IMR-90 (cell line): ENCODE measurements at regions not wholly inside any gene's neighbourhood (a gene's known extent, or its start where the extent isn't known, plus 50 kb on each side); places are given as distances from the start of the nearest gene placed in this dataset.

Experiments used
- ATAC-seq: fragments of 200-7000 bp; cut with Tn5 transposase; 2 replicates; pipeline ENCODE4 v1.9.1; 2020; ENCODE audit warnings: low read depth, mild to moderate bottlenecking, moderate library complexity
- BruUV-seq: library from RNA; stranded (reverse); fragments of 400-500 nt; replicated peaks from 2 replicates; lab custom pipeline; 2021; lab: Mats Ljungman, UMichigan
- CTCF ChIA-PET: fragments of 300-600 bp; formaldehyde crosslinking; extraction: SDS; loops from one replicate; lab custom pipeline; 2021; ENCODE audit warnings: antibody characterized with exemption; lab: Yijun Ruan, JAX
- POLR2A ChIA-PET: fragments of 300-600 bp; sonication (Branson Sonifier 250); formaldehyde crosslinking; loops from one replicate; lab custom pipeline; 2022; ENCODE audit warnings: antibody characterized with exemption; ENCODE audit not compliant: unreplicated experiment; lab: Charles Lee
- DNase-seq: peaks from one replicate; pipeline ENCODE4 v3.0.0; 2013
- H2AFZ ChIP-seq: replicated peaks from 2 replicates; pipeline ENCODE3; 2013; ENCODE audit warnings: low read length, mild to moderate bottlenecking; ENCODE audit not compliant: poor library complexity
- H2AK5ac ChIP-seq: 2 replicates; pipeline ENCODE4 v1.6.1; 2013; ENCODE audit warnings: low read depth, low read length, inconsistent platforms
- H2AK9ac ChIP-seq: replicated peaks from 2 replicates; pipeline ENCODE3; 2013; ENCODE audit warnings: mild to moderate bottlenecking, low read depth, low read length, moderate library complexity; ENCODE audit not compliant: poor library complexity
- H2BK120ac ChIP-seq: 2 replicates; pipeline ENCODE4 v1.6.1; 2013; ENCODE audit warnings: low read depth, low read length, inconsistent platforms
- H2BK15ac ChIP-seq: 3 replicates; pipeline ENCODE4 v1.6.1; 2013; ENCODE audit warnings: low read depth, low read length, inconsistent platforms
- H2BK20ac ChIP-seq: 2 replicates; pipeline ENCODE4 v1.6.1; 2013; ENCODE audit warnings: low read depth, mild to moderate bottlenecking, inconsistent platforms, low read length, moderate library complexity
- H2BK5ac ChIP-seq: 2 replicates; pipeline ENCODE4 v1.6.1; 2013; ENCODE audit warnings: mild to moderate bottlenecking, low read depth, low read length, inconsistent platforms; ENCODE audit not compliant: poor library complexity, severe bottlenecking
- H3K14ac ChIP-seq: replicated peaks from 2 replicates; pipeline ENCODE4 v1.6.1; 2013; ENCODE audit warnings: low read depth, low read length, inconsistent platforms
- H3K18ac ChIP-seq: 2 replicates; pipeline ENCODE4 v1.6.1; 2013; ENCODE audit warnings: low read depth, low read length, control low read depth
- H3K23ac ChIP-seq: 2 replicates; pipeline ENCODE4 v1.6.1; 2013; ENCODE audit warnings: low read depth, low read length, inconsistent platforms
- H3K27ac ChIP-seq: 2 replicates; pipeline ENCODE4 v1.5.1; 2013; ENCODE audit warnings: mild to moderate bottlenecking, control low read depth, low read length; ENCODE audit not compliant: insufficient read depth
- H3K27me3 ChIP-seq: 2 replicates; pipeline ENCODE4 v1.6.1; 2013; ENCODE audit warnings: low read length; ENCODE audit not compliant: control insufficient read depth, insufficient read depth
- H3K36me3 ChIP-seq: 2 replicates; pipeline ENCODE4 v1.6.1; 2013; ENCODE audit warnings: low read length, mixed read lengths; ENCODE audit not compliant: control insufficient read depth, insufficient read depth
- H3K4ac ChIP-seq: 2 replicates; pipeline ENCODE4 v1.6.1; 2013; ENCODE audit warnings: low read depth, low read length, inconsistent platforms
- H3K4me1 ChIP-seq: 2 replicates; pipeline ENCODE4 v1.6.1; 2013; ENCODE audit warnings: low read length, mixed read lengths; ENCODE audit not compliant: control insufficient read depth, insufficient read depth
- H3K4me2 ChIP-seq: 2 replicates; pipeline ENCODE4 v1.6.1; 2013; ENCODE audit warnings: low read depth, mild to moderate bottlenecking, control low read depth, low read length, moderate library complexity
- H3K4me3 ChIP-seq: 2 replicates; pipeline ENCODE4 v1.5.1; 2013; ENCODE audit warnings: low read depth, mild to moderate bottlenecking, control low read depth, low read length, moderate library complexity; ENCODE audit not compliant: insufficient read depth
- H3K56ac ChIP-seq: 2 replicates; pipeline ENCODE4 v1.6.1; 2013; ENCODE audit warnings: low read length, inconsistent platforms; ENCODE audit not compliant: insufficient read depth; ENCODE audit errors: extremely low read depth
- H3K79me1 ChIP-seq, 2 experiments: 2 replicates each; pipeline ENCODE4 v1.6.1; 2013; ENCODE audit warnings: low read length in 2 of 2, inconsistent platforms in 1 of 2, low read depth in 1 of 2
- H3K9ac ChIP-seq: 2 replicates; pipeline ENCODE4 v1.6.1; 2013; ENCODE audit warnings: low read depth, low read length, control low read depth
- H3K9me1 ChIP-seq: 2 replicates; pipeline ENCODE4 v1.6.1; 2013; ENCODE audit warnings: low read length, inconsistent platforms; ENCODE audit not compliant: insufficient read depth
- H3K9me3 ChIP-seq: 2 replicates; pipeline ENCODE4 v1.6.1; 2013; ENCODE audit warnings: low read length; ENCODE audit not compliant: control insufficient read depth, insufficient read depth
- H4K20me1 ChIP-seq: 2 replicates; pipeline ENCODE4 v1.6.1; 2013; ENCODE audit warnings: low read length, inconsistent platforms; ENCODE audit not compliant: insufficient read depth
- H4K5ac ChIP-seq: 2 replicates; pipeline ENCODE4 v1.6.1; 2013; ENCODE audit warnings: mild to moderate bottlenecking, low read depth, low read length, control low read depth
- H4K8ac ChIP-seq, 2 experiments: 2 replicates each; pipeline ENCODE4 v1.6.1; 2013; ENCODE audit warnings: low read depth in 2 of 2, low read length in 2 of 2, control low read depth in 1 of 2, inconsistent platforms in 1 of 2
- H4K91ac ChIP-seq: 2 replicates; pipeline ENCODE4 v1.6.1; 2013; ENCODE audit warnings: low read depth, low read length, inconsistent platforms; ENCODE audit not compliant: insufficient read depth
- MAFK ChIP-seq: IDR thresholded peaks from 2 replicates; pipeline ENCODE4 v1.6.1; 2012; ENCODE audit warnings: low read depth, low read length, improper control_type of control experiment
- WGBS, 2 experiments: methylation state at CpG; one replicate each; pipeline versions ENCODE4 v1.1.5 to v1.1.7; 2013; ENCODE audit warnings: missing lambda C conversion rate in 2 of 2; ENCODE audit not compliant: insufficient read length in 1 of 2; ENCODE audit errors: extremely low coverage in 2 of 2; 5-methylcytosine and 5-hydroxymethylcytosine counted together
- dilution Hi-C: fragments of 300-500 bp; cut with HindIII; formaldehyde crosslinking; loops from one replicate; pipeline ENCODE4 v1.14.3; 2018; ENCODE audit warnings: low sequenced_read_pairs; ENCODE audit not compliant: unreplicated experiment
- in situ Hi-C: fragments of 300-500 bp; cut with MboI; formaldehyde crosslinking; loops from 3 replicates; pipeline ENCODE4 v1.14.3; 2019; ENCODE audit warnings: low sequenced_read_pairs, inconsistent platforms, mixed read lengths
- intact Hi-C: fragments of 100-400 bp; cut with micrococcal nuclease; formaldehyde crosslinking; loops from 2 replicates; pipeline ENCODE4 v1.10.0; 2022
- TF ChIP-seq, protein P1 (sequence below): fragments of 150-350 bp; IDR thresholded peaks from 2 replicates; pipeline ENCODE4 v1.6.1; 2017; ENCODE audit warnings: mild to moderate bottlenecking, antibody characterized with exemption, low read length, low read depth

- in situ Hi-C loops (no loop called here), dilution Hi-C loops (no loop called here), intact Hi-C loops (no loop called here)
- Histone ChIP-seq H3K79me1 (no peaks in the 10 kb centered on the region), H4K20me1 (no peaks in the 10 kb centered on the region), H2BK120ac (no peak overlapping the region), H3K18ac (no peak overlapping the region), H4K91ac (no peak overlapping the region), H3K9me1 (no peaks in the 10 kb centered on the region), H2AFZ (no peak overlapping the region), H3K23ac (no peak overlapping the region), H4K8ac (no peak overlapping the region), H3K9ac (no peak overlapping the region), H3K27ac (no peak overlapping the region), H3K14ac (no peak overlapping the region), H3K27me3 (peaks cover 45% of the 10 kb centered on the region), H3K36me3 (no peaks in the 10 kb centered on the region), H3K4me3 (no peak overlapping the region), H2AK9ac (no peak overlapping the region), H2AK5ac (no peak overlapping the region), H3K56ac (no peak overlapping the region), H3K4me1 (no peaks in the 10 kb centered on the region), H3K4ac (no peak overlapping the region), H3K4me2 (no peak overlapping the region), H2BK20ac (no peak overlapping the region), H4K5ac (no peak overlapping the region), H2BK5ac (no peak overlapping the region), H3K9me3 (peaks cover 2% of the 10 kb centered on the region; the same call in 1 of the 2 replicates), H2BK15ac (no peak overlapping the region)
- no peak for ATAC-seq
- CTCF ChIA-PET: interaction anchor here (0.6 kb wide), 1 partner anchor 17 kb away, joined by 4 read pairs; no protein-coding TSS in a partner anchor
- WGBS, 2 experiments: 80% methylated on average over 2 of the region's 5 CpGs; no CpG with 5 or more reads in 1 of the 2 experiments
- DNase-seq: no peak
- POLR2A ChIA-PET: no interaction called here
- no TSS peak for BruUV-seq
- TF ChIP-seq MAFK: no peak
- TF ChIP-seq, protein P1, sequence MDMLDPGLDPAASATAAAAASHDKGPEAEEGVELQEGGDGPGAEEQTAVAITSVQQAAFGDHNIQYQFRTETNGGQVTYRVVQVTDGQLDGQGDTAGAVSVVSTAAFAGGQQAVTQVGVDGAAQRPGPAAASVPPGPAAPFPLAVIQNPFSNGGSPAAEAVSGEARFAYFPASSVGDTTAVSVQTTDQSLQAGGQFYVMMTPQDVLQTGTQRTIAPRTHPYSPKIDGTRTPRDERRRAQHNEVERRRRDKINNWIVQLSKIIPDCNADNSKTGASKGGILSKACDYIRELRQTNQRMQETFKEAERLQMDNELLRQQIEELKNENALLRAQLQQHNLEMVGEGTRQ: no peak
Observed at GRCh38 chr15:72865486-72865885, 81.9 kb upstream of the ADPGK start.
